K562 (cell line): ENCODE measurements at regions not wholly inside any gene's neighbourhood (a gene's known extent, or its start where the extent isn't known, plus 50 kb on each side); places are given as distances from the start of the nearest gene placed in this dataset.

ENCODE experiments used
- CREB1 ChIP-seq, 2 experiments: sonication (generic) in 1 of 2; formaldehyde crosslinking in 1 of 2; IDR thresholded peaks; 2 replicates each; pipeline versions ENCODE4 v1.6.1 to v1.8.0; 2012 to 2022; ENCODE audit warnings: inconsistent platforms in 1 of 2, mild to moderate bottlenecking in 1 of 2, missing genetic modification reagents in 1 of 2, moderate library complexity in 1 of 2
- ESRRB ChIP-seq: fragments of 250-450 bp; sonication (Bioruptor Pico); IDR thresholded peaks from 2 replicates; pipeline ENCODE4 v1.5.0; 2020; ENCODE audit warnings: mild to moderate bottlenecking, moderate library complexity, borderline replicate concordance
- GTF2B ChIP-seq: IDR thresholded peaks from 2 replicates; pipeline ENCODE4 v1.6.1; 2011; ENCODE audit not compliant: insufficient read length; ENCODE audit errors: extremely low read depth
- HDAC2 ChIP-seq: fragments of 450-650 bp; IDR thresholded peaks from 2 replicates; pipeline ENCODE4 v1.6.1; 2016; ENCODE audit warnings: mild to moderate bottlenecking
- HMGXB4 ChIP-seq: sonication (generic); formaldehyde crosslinking; IDR thresholded peaks from 2 replicates; pipeline ENCODE4 v1.8.1; 2023; ENCODE audit warnings: mild to moderate bottlenecking, missing genetic modification reagents
- KDM5B ChIP-seq: fragments of 200-600 bp; sonication (generic); IDR thresholded peaks from 2 replicates; pipeline ENCODE4 v1.6.1; 2012; ENCODE audit warnings: low read depth, mild to moderate bottlenecking, moderate library complexity, low read length, control low read depth, inconsistent platforms; ENCODE audit not compliant: insufficient replicate concordance
- THAP12 ChIP-seq: fragments of 250-450 bp; sonication (Bioruptor Pico); IDR thresholded peaks from 2 replicates; pipeline ENCODE4 v1.9.0; 2021; ENCODE audit warnings: mild to moderate bottlenecking, inconsistent platforms
- ZNF143 ChIP-seq: sonication (generic); formaldehyde crosslinking; IDR thresholded peaks from 2 replicates; pipeline ENCODE4 v1.9.0; 2022; ENCODE audit warnings: mild to moderate bottlenecking, missing genetic modification reagents
- ZNF449 ChIP-seq: fragments of 250-450 bp; sonication (Bioruptor Pico); IDR thresholded peaks from 2 replicates; pipeline ENCODE4 v1.8.0; 2022; ENCODE audit warnings: moderate library complexity, mild to moderate bottlenecking, inconsistent platforms
- ZNF518B ChIP-seq: fragments of 250-450 bp; sonication (Bioruptor Pico); IDR thresholded peaks from 2 replicates; pipeline ENCODE4 v1.5.0; 2021; ENCODE audit warnings: mild to moderate bottlenecking, moderate library complexity
- ZNF699 ChIP-seq: fragments of 250-450 bp; sonication (Bioruptor Pico); IDR thresholded peaks from 2 replicates; pipeline ENCODE4 v1.8.0; 2021; ENCODE audit warnings: mild to moderate bottlenecking, moderate library complexity; ENCODE audit not compliant: insufficient replicate concordance

GRCh38 chr16:85528528-85529387 is 84.4 kb upstream of the GSE1 start (continued):
- no peak for TF ChIP-seq CREB1 (IDR thresholded peaks at IDR 0.05)
- TF ChIP-seq CREB1 (CRISPR knock-in tag; IDR thresholded peaks at IDR 0.05): no peak
- peak; percentile 32; the same call in 1 of the 2 replicates for TF ChIP-seq ZNF449 (CRISPR knock-in tag)
- no peak for TF ChIP-seq ZNF518B (CRISPR knock-in tag)
- TF ChIP-seq KDM5B: no peak
- TF ChIP-seq HDAC2: peak; percentile 98
- no peak for TF ChIP-seq ZNF143 (CRISPR knock-in tag)
- TF ChIP-seq ZNF699 (CRISPR knock-in tag): no peak
- peak; percentile 63; the same call in 1 of the 2 replicates for TF ChIP-seq HMGXB4
- no peak for TF ChIP-seq THAP12
- TF ChIP-seq GTF2B: no peak
- TF ChIP-seq ESRRB: no peak
